Ammon's horn (tissue), 1 donor: ENCODE measurements at regions not wholly inside any gene's neighbourhood (a gene's known extent, or its start where the extent isn't known, plus 50 kb on each side); places are given as distances from the start of the nearest gene placed in this dataset.
A peak's percentile ranks its signal among the peaks of the same experiment; 100 is the strongest.
"Not testable (repeated sequence)": the region's sequence is repeated elsewhere in the genome, so short reads cannot be mapped to it uniquely, and the experiment has no call there.

Experiments used
- DNase-seq: peaks from one replicate; pipeline ENCODE4 v3.0.0-alpha.2; 2016; ENCODE audit warnings: low spot score

DNA sequence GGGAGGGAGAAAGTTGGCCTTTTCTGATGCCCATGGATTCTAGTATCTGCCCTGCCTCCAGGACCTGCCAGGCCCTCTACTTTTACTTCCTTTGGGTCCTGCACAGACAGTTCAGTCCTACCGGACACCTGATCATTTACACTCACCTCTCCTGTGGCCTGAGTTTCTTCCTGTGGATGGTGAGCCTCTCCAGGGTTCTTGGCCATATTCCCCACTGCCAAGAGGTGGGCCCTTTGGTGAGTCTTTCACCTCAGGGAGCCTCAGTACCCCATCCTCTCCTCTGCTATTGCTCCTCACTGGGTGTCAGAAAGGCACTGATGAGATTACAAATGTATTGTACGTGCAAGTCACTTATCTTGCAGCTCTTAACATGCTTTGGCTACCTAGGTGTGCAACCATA lies 81.4 kb upstream of the ETV3 start:
- no peak for DNase-seq

DNA sequence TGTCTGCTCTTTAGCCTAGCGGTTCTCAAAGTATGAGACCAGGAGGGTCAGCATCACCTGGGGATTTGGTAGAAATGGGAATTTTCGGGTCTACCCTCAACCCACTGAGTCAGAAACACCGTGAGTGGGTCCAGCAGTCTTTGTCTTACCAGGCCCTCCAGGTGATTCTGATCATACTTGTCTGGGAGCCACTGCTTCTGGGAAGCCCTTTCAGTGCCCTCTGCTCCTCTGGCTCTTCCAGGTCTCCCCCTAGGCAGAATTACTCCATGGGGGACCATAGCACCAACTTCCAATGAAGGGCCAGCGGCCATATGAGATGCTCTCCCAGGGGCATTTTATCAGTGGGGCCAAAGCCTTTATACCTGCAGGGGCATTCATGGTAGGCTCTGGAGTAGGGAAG lies 81.0 kb upstream of the ETV3 start:
- DNase-seq: no peak

DNA sequence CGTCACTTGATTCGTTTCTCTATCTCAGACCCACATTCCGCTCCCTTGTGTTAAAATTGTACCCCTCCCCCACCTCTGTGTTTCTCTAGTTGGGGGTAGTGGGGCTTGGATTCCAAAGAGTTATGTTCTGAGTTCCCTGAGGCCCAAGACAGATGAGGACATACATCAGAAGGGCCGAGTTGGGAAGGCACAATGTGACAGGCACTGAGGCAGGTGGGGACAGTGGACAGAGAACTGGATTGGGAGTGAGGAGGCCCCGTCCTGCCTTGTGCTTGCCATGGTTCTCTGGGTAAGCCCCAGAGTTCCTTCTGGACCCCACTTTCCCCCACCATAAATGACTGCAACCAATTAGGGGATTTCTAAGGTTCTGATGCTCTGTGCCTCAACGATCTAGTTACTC lies 80.5 kb upstream of the ETV3 start:
- DNase-seq: no peak

DNA sequence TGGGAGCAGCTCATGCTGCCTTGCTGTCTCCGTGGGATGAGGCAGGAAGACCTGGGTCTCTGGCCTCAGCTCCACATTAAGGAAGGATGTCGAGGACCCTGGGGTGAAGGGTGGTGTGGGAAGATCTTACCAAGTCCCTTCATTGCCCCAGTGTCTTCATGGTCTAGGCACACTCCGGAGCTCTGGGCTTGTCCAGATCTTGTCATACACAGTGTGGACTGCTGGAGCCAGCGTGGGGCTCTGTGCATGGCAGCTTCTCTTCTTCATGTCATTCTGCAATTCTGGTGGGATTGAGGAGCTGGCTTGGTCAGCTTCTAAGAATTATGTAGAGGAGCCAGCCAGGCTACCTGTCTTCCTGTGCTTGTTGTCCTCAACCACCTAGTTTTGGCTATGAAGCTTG lies 79.3 kb upstream of the ETV3 start:
- no peak for DNase-seq

DNA sequence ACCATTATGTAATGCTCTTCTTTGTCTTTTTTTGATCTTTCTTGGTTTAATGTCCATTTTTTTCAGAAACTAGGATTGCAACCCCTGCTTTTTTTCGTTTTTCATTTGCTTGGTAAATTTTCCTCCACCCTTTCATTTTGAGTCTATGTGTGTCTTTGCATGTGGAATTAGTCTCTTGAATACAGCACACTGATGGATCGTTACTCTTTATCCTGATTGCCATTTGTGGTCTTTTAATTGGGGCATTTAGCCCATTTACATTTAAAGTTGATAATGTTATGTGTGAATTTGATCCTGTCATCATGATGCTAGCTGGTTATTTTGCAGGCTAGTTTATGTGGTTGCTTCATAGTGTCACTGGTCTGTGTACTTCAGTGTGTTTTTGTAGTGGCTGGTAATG lies 75.6 kb upstream of the ETV3 start:
- no peak for DNase-seq

DNA sequence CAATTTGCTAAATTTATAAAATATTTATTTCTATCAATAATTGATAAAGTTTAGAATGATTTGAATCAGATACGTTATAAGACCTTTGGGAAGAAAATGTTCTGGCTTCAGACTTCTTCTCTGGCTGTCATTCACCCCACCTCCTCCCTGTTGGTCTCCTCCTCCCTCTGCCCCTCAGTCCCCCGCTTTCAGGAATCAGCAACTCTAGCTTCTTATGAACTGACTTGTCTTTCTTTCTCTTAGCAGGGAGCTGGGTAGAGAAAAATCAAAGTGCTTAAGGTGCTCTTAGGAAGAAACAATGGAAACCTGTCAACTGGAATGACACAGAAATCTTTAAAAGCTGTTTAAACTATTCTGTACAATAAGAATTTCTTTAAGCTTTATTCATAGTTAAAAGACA lies 71.3 kb upstream of the ETV3 start:
- no peak for DNase-seq

DNA sequence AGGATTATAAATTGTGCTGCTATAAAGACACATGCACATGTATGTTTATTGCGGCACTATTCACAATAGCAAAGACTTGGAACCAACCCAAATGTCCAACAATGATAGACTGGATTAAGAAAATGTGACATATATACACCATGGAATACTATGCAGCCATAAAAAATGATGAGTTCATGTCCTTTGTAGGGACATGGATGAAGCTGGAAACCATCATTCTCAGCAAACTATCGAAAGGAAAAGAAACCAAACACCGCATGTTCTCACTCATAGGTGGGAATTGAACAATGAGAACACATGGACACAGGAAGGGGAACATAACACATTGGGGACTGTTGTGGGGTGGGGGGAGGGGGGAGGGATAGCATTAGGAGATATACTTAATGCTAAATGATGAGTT lies 67.8 kb upstream of the ETV3 start:
- DNase-seq: not testable (repeated sequence)

DNA sequence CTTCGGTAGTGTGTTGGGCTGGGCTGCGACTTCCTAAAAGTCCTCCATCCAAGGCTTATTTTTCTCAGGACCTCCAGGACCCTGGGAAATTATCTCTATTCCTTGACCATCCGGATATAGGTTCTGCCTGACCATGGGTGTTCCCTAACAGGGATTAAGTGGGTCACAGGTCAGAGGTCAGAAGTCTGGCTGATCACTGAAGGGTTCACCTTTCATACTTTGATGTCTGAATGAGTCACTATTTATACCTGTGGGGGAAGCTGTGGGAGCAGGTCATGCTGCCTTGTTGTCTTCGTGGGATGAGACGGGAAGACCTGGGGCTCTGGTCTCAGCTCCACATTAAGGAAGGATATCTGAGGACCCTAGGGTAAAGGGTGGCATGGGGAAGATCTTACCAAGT lies 65.0 kb upstream of the ETV3 start:
- no peak for DNase-seq

DNA sequence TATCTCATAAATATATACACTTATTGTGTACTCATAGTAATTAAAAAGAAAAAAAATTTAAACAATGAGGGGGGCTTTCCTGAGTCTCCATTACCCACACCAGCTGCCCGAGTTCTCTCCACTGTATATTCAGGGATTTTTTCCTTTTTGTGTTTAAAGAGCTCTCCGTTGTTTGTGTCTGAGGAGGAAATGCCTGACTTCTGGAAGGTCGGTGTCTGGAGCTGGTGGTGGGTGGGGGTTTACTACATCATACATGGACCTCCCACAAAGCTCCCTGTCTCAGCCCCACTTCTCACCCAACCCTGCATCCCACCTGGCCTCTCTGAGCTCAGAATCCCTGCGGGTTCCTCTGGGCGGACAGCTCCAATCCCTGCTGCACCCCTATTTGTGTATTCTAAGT lies 64.1 kb upstream of the ETV3 start:
- no peak for DNase-seq

DNA sequence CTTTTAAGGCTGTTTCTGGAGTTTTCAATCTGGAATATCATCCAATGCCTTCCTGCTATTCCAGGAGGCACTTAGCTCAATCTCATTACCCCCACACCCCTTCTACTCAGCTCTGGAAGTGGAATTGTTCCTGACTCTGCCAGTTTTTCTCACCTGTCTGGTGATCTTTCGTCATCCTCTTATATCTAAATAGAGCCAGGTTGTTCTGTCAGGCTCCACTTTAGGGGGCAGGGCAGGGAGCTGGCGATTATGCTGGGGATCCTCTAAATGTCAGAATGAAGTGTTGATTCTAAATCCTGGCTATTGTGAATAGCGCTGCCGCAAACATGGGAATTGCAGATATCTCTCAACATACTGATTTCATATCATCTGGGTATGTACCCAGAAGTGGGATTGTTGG lies 63.6 kb upstream of the ETV3 start:
- no peak for DNase-seq

DNA sequence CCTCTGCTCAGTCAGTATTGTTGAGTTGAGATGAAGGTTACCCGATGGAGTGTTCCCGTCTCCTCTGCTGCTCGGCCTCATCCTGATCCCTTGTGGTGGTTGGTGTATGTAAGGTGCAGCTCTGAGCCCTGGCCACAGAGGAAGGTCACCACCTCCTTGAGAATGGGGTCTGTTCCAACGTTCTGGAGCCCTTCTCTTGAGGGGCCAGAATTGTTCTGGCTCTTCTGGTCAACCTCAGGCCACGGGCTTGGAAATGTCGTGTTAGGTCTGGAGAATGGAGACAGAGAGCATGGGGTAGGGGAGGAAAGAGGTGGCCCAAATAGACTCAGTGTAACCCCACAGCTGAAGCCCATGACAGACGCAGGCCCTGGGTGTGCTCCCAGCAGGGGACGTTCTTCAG lies 62.3 kb upstream of the ETV3 start:
- no peak for DNase-seq

DNA sequence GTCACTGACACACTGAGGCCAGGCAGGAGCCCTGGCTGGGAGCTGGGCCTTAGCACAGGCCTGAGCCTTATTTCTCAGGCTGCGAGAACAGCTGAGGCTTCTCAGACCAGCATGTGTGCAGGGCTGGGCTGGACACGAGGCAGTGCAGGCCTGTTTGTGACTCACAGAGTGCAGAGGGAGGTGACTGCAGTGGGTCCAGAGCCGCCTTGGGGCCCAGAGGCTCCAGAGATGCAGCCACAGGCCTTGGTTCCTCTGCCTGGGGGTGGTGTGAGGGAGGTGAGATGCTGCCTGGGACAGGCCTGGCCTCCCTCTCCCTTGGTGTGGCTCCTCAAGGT lies 61.2 kb upstream of the ETV3 start:
- no peak for DNase-seq

DNA sequence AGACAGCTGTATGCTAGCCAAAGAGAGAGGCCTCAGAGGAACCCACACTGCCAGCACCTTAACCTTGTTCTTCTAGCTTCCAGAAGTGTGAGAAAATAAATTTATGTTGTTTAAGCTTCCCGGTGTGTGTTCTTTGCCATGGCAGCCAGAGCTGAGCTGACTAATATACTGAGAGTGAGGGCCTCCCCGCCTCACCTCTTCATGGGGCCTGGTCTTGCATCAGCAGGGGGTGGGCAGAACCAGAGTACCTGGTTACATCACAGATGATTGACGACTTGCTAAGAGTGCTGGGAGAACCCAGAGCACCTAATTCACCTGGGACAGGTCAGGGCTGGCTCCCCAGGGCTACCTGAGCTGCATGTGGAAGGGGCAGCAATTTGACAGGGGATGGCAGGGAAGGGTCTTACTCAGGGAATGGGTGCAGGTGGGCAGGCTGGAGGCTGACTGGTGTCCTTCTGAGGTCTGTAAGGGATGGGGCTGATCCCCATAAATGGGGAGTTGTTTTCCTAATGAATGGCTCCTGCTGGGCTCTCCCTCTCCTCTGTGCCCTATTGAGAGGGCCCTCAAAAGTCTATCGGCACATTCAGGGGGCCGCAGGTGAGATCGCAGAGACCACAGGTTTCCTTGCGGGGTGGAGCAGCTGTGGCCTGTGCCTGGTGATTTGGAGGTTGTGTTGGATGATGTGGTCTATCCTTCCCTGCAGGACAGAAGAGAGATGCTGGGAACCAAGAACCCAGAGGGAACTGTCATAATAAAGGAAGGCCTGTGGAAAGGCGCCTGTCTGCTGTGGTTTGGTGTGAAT lies 60.6 kb upstream of the ETV3 start:
- no peak for DNase-seq

DNA sequence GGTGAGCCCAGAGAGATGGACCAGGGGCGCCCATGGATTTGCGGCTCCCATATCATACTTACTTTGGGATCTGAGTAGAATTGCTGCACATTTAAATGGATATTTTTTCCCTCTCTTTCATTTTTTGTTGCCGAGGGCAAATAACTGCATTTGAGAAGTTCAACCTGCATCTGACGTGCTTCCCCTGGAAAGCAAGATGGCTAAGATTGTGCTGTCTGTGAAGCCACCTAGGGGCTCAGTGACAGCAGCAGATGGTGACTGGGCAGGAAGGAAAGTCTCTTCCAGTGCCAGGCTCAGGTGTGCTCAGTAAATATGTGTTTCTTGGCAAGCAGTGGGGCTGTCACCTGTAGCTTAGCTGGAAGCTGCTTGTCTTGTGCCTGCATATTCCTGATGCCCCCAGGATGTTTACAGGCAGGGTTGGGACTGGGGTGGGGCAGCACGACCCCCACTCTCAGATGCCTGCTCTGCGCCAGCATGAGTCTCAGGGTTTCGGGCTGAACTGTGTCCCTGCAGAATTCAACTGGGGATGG lies 59.8 kb upstream of the ETV3 start:
- no peak for DNase-seq

DNA sequence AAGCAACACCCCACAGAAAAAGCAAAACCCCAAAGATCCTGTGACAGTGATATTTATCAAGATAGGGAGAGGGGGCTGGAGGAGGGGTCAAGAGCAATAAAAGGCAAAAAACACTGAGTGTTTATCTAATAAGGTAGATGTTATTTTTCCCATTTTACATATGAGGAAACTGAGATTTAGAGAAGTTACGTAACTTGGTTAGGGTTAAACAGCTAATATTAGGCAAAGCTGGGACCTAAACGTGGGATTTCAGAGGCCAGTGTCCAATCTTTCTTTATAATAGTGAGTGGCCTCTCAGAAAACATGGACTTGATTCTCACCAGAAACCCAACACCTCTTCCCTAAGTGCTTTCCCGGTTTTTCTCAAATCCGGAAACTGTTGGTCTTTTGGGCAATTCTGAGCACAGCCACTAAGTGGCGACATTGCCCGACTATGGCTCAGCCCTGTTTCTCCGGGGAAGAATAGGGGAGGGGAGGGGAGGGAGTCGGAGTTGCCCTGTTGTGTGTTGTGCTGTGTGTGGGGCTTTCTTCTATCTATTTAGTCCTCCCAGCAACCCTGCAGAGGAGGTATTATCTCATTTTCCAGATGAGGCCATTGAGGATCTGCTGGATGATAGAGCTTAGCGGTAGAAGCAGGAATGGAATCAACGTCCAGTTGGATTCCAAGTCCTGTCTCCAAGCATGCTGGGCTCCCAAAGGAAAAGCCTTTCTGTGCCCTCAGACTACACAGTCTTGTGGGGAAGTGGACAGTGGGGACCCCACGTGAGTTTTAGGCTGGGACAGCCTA lies 58.7 kb upstream of the ETV3 start:
- not testable (repeated sequence) for DNase-seq

DNA sequence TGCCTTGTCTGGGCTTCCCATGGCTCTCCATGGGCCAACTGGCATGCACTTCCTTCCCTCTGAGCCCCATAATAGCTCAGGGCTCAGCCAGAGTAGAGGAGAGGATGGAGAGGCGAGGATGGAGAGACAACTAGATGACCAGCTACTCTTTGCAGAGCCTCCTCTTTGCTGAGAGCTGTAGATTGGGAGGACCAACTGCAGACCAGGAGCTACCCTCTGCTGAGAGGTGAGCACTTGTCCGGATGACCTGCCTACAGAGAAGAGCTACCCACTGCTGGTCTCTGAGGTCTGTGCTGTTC lies 58.0 kb upstream of the ETV3 start:
- DNase-seq: no peak

DNA sequence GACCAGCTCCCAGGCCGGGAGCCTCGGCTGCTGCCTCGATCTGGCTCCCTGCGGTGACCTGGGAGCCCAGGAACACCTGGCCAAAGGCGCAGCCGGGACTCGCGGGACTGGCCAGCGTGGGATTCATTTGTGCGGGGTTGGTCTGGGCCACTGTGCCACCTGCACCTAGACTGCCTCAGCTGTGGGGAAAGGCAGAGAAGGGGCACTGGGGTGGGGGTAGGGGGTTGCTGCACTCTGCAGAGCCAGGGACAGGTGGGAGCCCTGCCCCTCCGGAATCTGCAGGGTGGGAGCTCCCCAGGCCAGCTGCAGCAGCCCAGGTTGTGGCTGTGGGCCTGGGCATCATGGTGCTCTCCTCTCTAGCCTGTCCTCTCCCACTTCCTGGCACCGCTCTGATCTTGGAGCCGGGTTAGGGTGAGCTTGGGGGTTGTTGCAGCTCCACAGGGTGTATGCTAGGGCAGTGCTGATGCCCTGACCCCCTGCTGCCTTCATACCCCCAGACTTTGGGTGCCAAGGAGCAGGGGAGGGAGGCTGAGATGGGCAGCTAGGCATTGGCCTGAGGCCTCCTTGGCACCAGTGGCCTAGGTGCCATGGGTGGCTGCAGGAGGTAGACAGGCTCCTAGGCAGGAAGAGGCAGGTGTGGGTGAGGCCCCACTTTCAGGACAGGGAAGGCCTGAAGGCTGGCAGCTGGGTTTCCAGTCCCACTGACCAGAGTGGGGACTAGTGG lies 57.5 kb upstream of the ETV3 start:
- no peak for DNase-seq

DNA sequence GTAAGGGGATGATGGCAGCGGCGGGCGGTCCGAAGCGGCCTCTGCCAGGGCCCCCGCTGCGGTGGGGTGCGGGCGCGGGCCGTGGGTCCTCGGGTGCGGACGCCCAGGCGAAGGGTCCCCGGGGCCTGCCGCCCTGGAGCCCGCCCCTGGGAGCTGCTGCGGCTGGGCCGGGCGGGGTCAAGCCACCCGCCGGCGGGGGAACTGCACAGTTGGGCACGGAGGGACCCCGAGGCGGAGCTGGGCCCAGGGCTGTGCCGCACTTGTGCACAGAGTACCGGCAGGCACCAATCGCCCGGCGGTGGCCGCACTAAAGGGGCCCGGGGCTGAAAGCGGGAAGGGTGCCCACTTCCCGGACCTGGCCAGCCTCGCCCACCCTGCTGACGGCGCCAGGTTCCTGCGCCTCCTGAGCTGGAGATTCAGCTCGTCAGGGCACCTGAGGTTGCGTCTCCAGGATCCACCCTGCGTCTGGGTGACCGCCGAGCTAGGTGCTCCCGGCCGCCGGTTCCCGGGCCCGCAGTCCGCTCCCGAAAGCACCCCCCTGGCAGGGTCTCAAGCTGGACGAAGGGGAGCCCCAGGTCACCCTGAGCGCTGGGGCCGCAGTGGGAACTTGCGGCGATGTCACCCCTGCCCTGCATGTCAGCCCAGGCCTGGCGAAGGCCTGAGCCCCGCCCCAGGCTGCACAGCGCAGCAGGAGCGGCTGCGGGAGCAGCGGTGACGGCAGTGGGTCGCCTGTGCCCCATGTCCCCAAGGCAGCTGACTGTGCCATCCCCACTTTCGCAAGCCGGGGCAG lies 56.7 kb upstream of the ETV3 start:
- DNase-seq: no peak

DNA sequence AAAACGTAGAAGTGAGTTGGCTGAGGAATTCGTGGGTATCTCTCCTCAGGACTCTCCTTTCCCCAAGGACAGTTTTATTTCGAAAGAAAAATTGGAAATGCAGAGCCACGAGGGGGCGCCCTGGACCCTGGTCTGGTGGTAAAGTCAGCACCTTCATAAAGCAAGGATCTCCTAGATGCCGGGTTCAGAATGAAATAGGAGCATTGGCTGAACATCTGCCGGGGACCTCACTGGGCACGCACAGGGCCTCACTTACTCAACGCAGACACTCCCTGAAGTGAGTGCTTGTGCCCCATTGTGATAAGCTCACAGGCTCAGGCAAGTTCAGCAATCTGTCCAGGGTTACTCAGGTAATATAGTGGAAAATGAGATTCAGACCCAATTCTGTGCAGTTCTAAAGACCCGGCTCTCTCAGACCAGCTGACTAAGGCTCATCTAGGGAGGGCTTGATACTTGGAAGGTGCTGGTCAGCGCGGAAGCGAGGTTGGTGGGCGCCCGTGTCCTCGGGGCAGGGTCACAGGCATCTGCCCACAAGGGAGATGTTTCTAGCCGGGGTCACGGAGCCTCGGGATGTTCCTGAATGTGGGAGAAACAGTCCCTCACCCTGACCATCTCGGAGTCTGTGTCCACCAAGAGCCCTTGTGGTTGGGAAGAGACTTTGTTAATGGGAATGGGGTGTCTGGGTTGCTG lies 55.7 kb upstream of the ETV3 start:
- peak; percentile 39 for DNase-seq

DNA sequence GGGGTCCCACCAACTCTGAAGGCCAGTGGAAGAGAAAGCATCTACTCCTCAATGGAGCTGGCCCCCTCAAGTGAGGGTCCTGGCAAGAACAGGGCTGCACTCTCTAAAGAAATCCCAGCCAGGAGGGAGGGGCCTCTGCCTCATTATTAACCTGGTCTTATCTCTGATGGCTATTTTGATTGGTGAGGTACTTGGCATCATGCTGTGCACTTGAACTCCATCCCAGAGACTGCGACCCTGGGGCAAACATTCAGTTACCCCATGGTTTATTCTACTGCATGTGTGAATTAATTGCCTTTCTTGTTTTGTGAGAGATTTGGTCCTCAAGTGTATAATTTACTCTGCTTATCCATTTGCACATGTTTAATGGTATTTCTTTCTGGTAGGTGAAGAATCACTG lies 55.0 kb upstream of the ETV3 start:
- DNase-seq: no peak
